NCI-H1105 (cell line): ENCODE measurements at regions not wholly inside any gene's neighbourhood (a gene's known extent, or its start where the extent isn't known, plus 50 kb on each side); places are given as distances from the start of the nearest gene placed in this dataset.
"Not testable (repeated sequence)": the region's sequence is repeated elsewhere in the genome, so short reads cannot be mapped to it uniquely, and the experiment has no call there.

Source experiments
- DNase-seq: peaks from one replicate; lab custom pipeline; 2025; lab: John Stamatoyannopoulos, UW

DNA sequence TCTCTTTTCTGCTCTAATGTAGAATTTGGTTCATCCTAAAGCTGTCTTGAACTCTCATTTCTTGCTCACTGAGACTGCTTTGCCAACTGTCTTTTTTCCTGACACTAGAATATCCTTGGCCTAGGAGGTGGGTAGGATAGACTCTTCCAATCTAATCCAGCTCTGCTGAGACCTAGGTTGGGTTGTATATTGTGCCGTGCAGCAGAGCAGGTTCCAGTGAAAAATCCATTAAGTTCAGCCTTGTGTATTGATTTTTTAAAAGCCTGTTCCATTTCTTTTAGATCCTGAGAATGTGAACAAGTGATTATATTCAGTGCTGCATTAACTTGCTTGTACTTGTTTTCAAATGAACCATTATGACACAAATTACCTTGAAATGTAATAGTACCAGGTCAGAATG lies 539.6 kb downstream of the LRRC70 start:
- DNase-seq = no peak

GRCh38 chr5:63111891-63112290 lies 533.3 kb downstream of the LRRC70 start:
- DNase-seq = no peak

DNA sequence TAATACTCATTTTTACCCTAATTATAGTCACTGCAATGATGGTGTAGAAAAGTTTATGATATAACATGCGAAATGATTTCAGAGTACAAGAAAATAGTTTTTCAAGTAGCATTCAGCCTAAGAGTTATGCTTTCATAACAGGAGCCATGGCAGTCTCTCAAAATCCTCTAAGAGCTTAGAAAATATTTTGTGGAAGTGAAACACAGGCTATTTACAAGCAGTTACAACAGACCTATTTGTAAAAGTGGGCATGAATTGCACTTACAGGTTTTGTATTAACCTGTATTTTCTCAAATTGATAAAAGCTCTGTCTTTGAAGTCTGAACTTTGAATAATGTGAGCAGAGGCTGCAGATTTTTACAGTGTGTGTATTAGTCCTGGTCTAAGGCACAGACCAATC lies 523.3 kb downstream of the LRRC70 start:
- no peak for DNase-seq

GRCh38 chr5:63097286-63097685 lies 518.7 kb downstream of the LRRC70 start:
- DNase-seq = no peak

GRCh38 chr5:63094730-63095129 lies 516.1 kb downstream of the LRRC70 start:
- no peak for DNase-seq

DNA sequence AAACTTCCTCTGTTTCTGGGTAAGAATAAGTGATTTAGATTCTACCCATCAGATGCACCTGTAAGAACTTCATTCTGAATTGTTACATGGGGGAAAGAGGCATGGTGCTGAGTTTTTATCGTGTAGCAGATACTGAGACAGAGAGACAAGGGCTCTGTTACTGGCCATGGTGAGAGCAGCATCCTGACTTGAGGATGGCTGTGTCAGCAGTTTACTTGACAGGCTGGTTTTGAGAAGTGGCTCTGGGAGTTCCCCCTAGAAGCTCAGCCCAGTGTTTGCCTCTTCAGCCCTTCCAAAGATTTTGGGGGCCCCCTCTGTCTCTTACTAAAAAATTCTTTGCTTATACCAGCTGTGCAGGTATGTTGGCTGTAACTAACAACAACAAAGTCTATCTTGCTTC lies 510.5 kb downstream of the LRRC70 start:
- DNase-seq = no peak

GRCh38 chr5:63085561-63085960 lies 506.9 kb downstream of the LRRC70 start:
- DNase-seq = no peak

DNA sequence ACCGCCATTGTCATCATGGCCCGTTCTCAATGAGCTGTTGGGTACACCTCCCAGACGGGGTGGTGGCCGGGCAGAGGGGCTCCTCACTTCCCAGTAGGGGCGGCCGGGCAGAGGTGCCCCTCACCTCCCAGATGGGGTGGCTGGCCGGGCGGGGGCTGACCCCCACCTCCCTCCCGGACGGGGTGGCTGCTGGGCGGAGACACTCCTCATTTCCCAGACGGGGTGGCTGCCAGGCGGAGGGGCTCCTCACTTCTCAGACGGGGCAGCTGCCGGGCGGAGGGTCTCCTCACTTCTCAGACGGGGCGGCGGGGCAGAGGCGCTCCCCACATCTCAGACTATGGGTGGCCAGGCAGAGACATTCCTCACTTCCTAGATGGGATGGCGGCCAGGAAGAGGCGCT lies 505.1 kb downstream of the LRRC70 start:
- DNase-seq = not testable (repeated sequence)

GRCh38 chr5:63081402-63081801 lies 502.8 kb downstream of the LRRC70 start:
- no peak for DNase-seq

DNA sequence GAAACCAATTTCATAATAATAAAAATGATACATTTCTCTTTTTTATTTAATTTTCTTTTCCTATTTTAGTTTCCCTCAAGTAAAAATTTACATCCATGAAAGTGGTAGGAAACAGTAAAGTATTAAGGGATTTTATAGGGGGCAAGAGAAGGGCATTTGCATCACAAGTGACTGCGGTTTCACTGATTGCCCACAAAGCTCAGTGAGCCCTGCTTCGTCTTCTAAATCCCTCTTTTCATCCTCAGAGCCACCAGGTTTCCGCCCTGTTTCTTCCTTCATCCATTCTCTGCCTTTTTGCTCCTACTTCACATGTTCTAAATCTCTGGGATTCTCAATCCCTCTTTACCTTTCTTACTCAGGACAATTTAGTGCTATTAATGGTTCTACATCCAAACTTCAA lies 491.4 kb downstream of the LRRC70 start:
- DNase-seq = no peak

GRCh38 chr5:63055421-63055820 lies 476.8 kb downstream of the LRRC70 start:
- DNase-seq = no peak

- DNase-seq = no peak
These were observed 474.5 kb downstream of the LRRC70 start for GRCh38 chr5:63053019-63053638.

DNA sequence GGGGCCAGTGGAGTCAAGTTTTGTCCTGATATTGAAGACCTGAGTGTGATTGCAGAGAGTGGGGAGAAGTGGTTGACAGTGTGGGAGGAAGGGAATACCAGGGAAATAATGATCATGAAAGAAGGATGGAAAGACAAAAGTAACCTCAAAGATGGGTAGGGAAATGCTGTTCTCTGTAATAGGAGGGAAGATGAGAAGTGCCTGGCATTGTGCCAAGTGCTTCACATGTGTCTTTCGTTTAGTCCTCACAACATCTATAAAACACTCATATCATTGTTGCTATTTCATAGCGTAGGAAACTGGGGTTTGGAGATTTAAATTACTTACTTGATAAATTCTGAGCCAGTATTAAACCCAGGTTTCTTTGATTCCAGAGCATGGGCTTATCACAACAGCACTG lies 472.3 kb downstream of the LRRC70 start:
- no peak for DNase-seq

- DNase-seq = no peak
These were observed 471.3 kb downstream of the LRRC70 start for GRCh38 chr5:63049935-63050334.

- no peak for DNase-seq
These were observed 465.2 kb downstream of the LRRC70 start for GRCh38 chr5:63043792-63044191.

- DNase-seq = no peak
These were observed 453.7 kb downstream of the LRRC70 start for GRCh38 chr5:63032343-63032742.

GRCh38 chr5:63029891-63030290 lies 451.3 kb downstream of the LRRC70 start:
- DNase-seq = peak; percentile 13

DNA sequence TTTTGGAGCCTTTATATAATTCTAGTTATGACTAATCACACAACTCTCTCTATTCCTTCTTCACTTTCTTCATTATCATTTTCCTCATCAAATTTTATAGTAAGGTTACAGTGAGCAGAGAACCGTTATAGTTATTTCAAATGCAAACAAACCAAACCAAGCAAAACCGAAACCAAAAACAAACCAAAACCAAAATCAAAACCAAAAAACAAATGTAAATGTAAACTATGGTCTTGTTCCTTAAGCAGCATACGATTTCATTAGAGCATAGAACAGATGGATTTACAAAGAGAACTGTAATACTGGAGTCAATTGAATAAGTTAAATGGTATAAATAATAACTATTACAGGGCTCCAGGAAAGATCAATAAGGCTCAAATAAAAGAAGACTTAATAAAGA lies 447.1 kb downstream of the LRRC70 start:
- DNase-seq = no peak

- no peak for DNase-seq
These were observed 443.8 kb downstream of the LRRC70 start for GRCh38 chr5:63022403-63022802.

DNA sequence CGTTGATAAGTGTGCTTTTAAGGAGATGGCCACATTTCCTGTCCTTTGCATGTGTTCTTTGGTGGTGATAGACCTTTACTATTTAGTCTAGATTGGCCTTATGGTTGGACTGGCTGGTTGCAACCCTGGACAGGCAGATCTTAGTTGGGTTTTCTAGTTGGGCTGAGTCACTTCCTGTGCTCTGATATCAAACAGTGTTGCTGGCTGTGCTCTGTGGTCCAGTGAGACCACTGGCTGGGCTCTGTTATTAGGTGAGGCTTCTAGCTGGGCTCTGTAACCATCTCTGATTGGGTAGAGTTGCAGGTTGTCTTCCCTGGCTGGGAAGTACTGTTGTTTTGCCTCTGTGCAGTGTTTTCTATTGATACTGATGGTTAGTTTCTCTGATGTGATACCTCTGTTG lies 432.5 kb downstream of the LRRC70 start:
- no peak for DNase-seq

- no peak for DNase-seq
These were observed 429.6 kb downstream of the LRRC70 start for GRCh38 chr5:63008195-63008594.

DNA sequence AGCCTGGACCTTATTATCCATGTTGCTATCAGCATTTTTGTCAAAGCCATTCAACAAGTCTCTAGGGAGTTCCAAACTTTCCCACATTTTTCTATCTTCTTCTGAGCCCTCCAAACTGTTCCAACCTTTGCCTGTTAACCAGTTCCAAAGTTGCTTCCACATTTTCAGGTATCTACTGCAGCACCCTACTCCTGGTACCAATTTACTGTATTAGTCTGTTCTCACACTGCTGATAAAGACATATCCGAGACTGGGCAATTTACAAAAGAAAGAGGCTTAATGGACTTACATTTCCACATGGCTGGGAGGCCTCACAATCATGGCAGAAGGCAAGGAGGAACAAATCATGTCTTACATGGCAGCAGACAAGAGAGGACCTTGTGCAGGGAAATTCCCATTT lies 416.2 kb downstream of the LRRC70 start:
- not testable (repeated sequence) for DNase-seq

GRCh38 chr5:62985749-62986148 lies 407.1 kb downstream of the LRRC70 start:
- no peak for DNase-seq

- DNase-seq = no peak
These were observed 403.7 kb downstream of the LRRC70 start for GRCh38 chr5:62982348-62982747.

DNA sequence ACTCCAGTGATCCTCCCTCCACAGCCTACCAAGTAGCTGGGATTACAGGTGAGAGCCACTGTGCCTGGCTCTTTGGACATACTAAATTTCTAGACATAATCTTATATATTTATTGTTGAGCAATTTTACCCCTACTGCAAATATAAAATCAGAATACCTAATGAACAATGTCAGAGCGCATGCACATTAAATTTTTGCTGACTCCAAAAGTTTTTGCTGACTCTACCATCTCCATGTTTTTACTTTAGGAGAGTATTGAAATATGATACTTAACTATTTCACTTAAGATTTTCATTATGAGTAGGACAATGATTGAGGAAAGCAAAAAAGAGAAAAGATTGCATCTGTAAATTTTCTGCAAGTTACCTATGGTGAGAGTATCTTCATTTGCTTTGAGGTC lies 402.3 kb downstream of the LRRC70 start:
- no peak for DNase-seq
